H9 (cell line): ENCODE measurements at regions not wholly inside any gene's neighbourhood (a gene's known extent, or its start where the extent isn't known, plus 50 kb on each side); places are given as distances from the start of the nearest gene placed in this dataset.

Experiments used
- DNase-seq: peaks from one replicate; pipeline ENCODE4 v3.0.0-alpha.2; 2017
- H2AFZ ChIP-seq: one replicate; pipeline ENCODE4 v1.6.1; 2013; ENCODE audit warnings: mild to moderate bottlenecking, low read length, control low read depth, moderate library complexity
- H2AK5ac ChIP-seq: 2 replicates; pipeline ENCODE4 v1.6.1; 2013; ENCODE audit warnings: low read length, control low read depth, mixed read lengths; ENCODE audit not compliant: insufficient read length
- H2BK120ac ChIP-seq: one replicate; pipeline ENCODE4 v1.6.1; 2013; ENCODE audit warnings: low read depth, mild to moderate bottlenecking, low read length, control low read depth, inconsistent platforms; ENCODE audit not compliant: poor library complexity, severe bottlenecking
- H2BK12ac ChIP-seq: 2 replicates; pipeline ENCODE4 v1.6.1; 2013; ENCODE audit warnings: low read length, control low read depth, mixed read lengths, low read depth; ENCODE audit not compliant: insufficient read length
- H2BK15ac ChIP-seq: 2 replicates; pipeline ENCODE4 v1.6.1; 2013; ENCODE audit warnings: low read depth, low read length, control low read depth
- H2BK20ac ChIP-seq: one replicate; pipeline ENCODE4 v1.6.1; 2013; ENCODE audit warnings: low read depth, mild to moderate bottlenecking, low read length, control low read depth, inconsistent platforms; ENCODE audit not compliant: poor library complexity, severe bottlenecking
- H2BK5ac ChIP-seq: 2 replicates; pipeline ENCODE4 v1.6.1; 2013; ENCODE audit warnings: low read length, control low read depth, mixed read lengths; ENCODE audit not compliant: insufficient read length
- H3K14ac ChIP-seq: 2 replicates; pipeline ENCODE4 v1.6.1; 2013; ENCODE audit warnings: low read length, control low read depth; ENCODE audit not compliant: insufficient read depth
- H3K18ac ChIP-seq: 2 replicates; pipeline ENCODE4 v1.6.1; 2013; ENCODE audit warnings: low read depth, mild to moderate bottlenecking, mixed read lengths, low read length, control low read depth; ENCODE audit not compliant: insufficient read length
- H3K23ac ChIP-seq: 2 replicates; pipeline ENCODE4 v1.6.1; 2013; ENCODE audit warnings: low read length, control low read depth, mixed read lengths, low read depth; ENCODE audit not compliant: insufficient read length
- H3K23me2 ChIP-seq: 2 replicates; pipeline ENCODE4 v1.6.1; 2013; ENCODE audit warnings: low read depth, mild to moderate bottlenecking, mixed read lengths, low read length, control low read depth; ENCODE audit not compliant: insufficient read length, poor library complexity, severe bottlenecking
- H3K27ac ChIP-seq: 2 replicates; pipeline ENCODE4 v1.5.1; 2013; ENCODE audit warnings: low read length, control low read depth, mixed read lengths, low read depth; ENCODE audit not compliant: insufficient read length
- H3K27me3 ChIP-seq: 2 replicates; pipeline ENCODE4 v1.6.1; 2013; ENCODE audit warnings: low read length, control low read depth, inconsistent platforms; ENCODE audit not compliant: insufficient read depth
- H3K4ac ChIP-seq: 2 replicates; pipeline ENCODE4 v1.6.1; 2013; ENCODE audit warnings: low read depth, mild to moderate bottlenecking, control low read depth, inconsistent platforms, low read length, moderate library complexity
- H3K4me1 ChIP-seq: 2 replicates; pipeline ENCODE4 v1.6.1; 2013; ENCODE audit warnings: low read length, control low read depth, inconsistent platforms; ENCODE audit not compliant: insufficient read depth
- H3K4me2 ChIP-seq: 2 replicates; pipeline ENCODE4 v1.6.1; 2013; ENCODE audit warnings: low read length, control low read depth, mixed read lengths; ENCODE audit not compliant: insufficient read length, insufficient read depth
- H3K56ac ChIP-seq: 2 replicates; pipeline ENCODE4 v1.6.1; 2013; ENCODE audit warnings: low read depth, mild to moderate bottlenecking, mixed read lengths, low read length, control low read depth; ENCODE audit not compliant: insufficient read length
- H3K79me1 ChIP-seq: 2 replicates; pipeline ENCODE4 v1.6.1; 2013; ENCODE audit warnings: low read depth, mild to moderate bottlenecking, moderate library complexity, low read length, control low read depth, inconsistent platforms; ENCODE audit not compliant: insufficient read depth, poor library complexity, severe bottlenecking
- H3K79me2 ChIP-seq: 2 replicates; pipeline ENCODE4 v1.6.1; 2013; ENCODE audit warnings: low read length, control low read depth, inconsistent platforms; ENCODE audit not compliant: insufficient read depth
- H3K9ac ChIP-seq: 2 replicates; pipeline ENCODE4 v1.6.1; 2013; ENCODE audit warnings: low read length, control low read depth, mixed read lengths; ENCODE audit not compliant: insufficient read length; ENCODE audit errors: extremely low read depth
- H3K9me3 ChIP-seq: one replicate; pipeline ENCODE4 v1.6.1; 2013; ENCODE audit warnings: low read depth, low read length, inconsistent platforms; ENCODE audit not compliant: control insufficient read depth
- H3T11ph ChIP-seq: one replicate; pipeline ENCODE4 v1.6.1; 2013; ENCODE audit warnings: mild to moderate bottlenecking, low read length, control low read depth, inconsistent platforms
- H4K20me1 ChIP-seq: one replicate; pipeline ENCODE4 v1.6.1; 2013; ENCODE audit not compliant: control insufficient read depth, insufficient read length, insufficient read depth
- H4K5ac ChIP-seq: 2 replicates; pipeline ENCODE4 v1.6.1; 2013; ENCODE audit warnings: low read depth, mild to moderate bottlenecking, mixed read lengths, low read length, control low read depth; ENCODE audit not compliant: insufficient read length
- H4K8ac ChIP-seq: replicated peaks from 2 replicates; pipeline ENCODE4 v1.6.1; 2013; ENCODE audit warnings: low read length, control low read depth, mixed read lengths, low read depth; ENCODE audit not compliant: insufficient read length
- H4K91ac ChIP-seq: 2 replicates; pipeline ENCODE4 v1.6.1; 2013; ENCODE audit warnings: low read depth, mild to moderate bottlenecking, moderate library complexity, mixed read lengths, low read length, control low read depth; ENCODE audit not compliant: insufficient read length
- H3K27ac Mint-ChIP-seq, 3 experiments: 2 replicates in 2 of 3; 3 replicates in 1 of 3; pipeline ENCODE4 v1.8.0; 2020 to 2021; ENCODE audit warnings: mixed read lengths in 3 of 3, mild to moderate bottlenecking in 1 of 3, moderate library complexity in 1 of 3
- H3K27me3 Mint-ChIP-seq: 2 replicates; pipeline ENCODE4 v1.8.0; 2021; ENCODE audit warnings: low read depth, mild to moderate bottlenecking, moderate library complexity, mixed read lengths
- H3K36me3 Mint-ChIP-seq, 3 experiments: 2 replicates in 2 of 3; 3 replicates in 1 of 3; pipeline ENCODE4 v1.8.0; 2020 to 2021; ENCODE audit warnings: low read depth in 3 of 3, mixed read lengths in 3 of 3; ENCODE audit not compliant: insufficient read depth in 1 of 3
- H3K4me1 Mint-ChIP-seq, 2 experiments: 2 replicates each; pipeline ENCODE4 v1.8.0; 2020; ENCODE audit warnings: mixed read lengths in 2 of 2
- H3K4me3 Mint-ChIP-seq, 2 experiments: 2 replicates in 1 of 2; 3 replicates in 1 of 2; pipeline ENCODE4 v1.8.0; 2020 to 2021; ENCODE audit warnings: mild to moderate bottlenecking in 2 of 2, mixed read lengths in 2 of 2, moderate library complexity in 1 of 2
- H3K9me3 Mint-ChIP-seq, 2 experiments: 2 replicates in 1 of 2; 3 replicates in 1 of 2; pipeline ENCODE4 v1.8.0; 2020; ENCODE audit warnings: mild to moderate bottlenecking in 2 of 2, mixed read lengths in 2 of 2, moderate library complexity in 1 of 2
- WGBS: extraction: QIAGEN DNeasy Blood & Tissue Kit; methylation state at CpG from one replicate; pipeline ENCODE4 v1.1.7; 2013; ENCODE audit warnings: missing lambda C conversion rate, low lambda C conversion rate, mixed read lengths; ENCODE audit not compliant: insufficient read length; ENCODE audit errors: extremely low coverage; 5-methylcytosine and 5-hydroxymethylcytosine counted together
- TF ChIP-seq, protein P1 (sequence below): fragments of 200-600 bp; sonication (generic); conservative IDR thresholded peaks from 3 replicates; pipeline ENCODE4 v1.8.0; 2021; ENCODE audit warnings: antibody characterized with exemption, mild to moderate bottlenecking

- Histone ChIP-seq H3K18ac (no peak overlapping the region), H4K5ac (no peak overlapping the region), H3K27ac (no peak overlapping the region), H3T11ph (no peak overlapping the region), H3K23ac (no peak overlapping the region), H2BK20ac (no peak overlapping the region), H3K56ac (no peak overlapping the region), H4K8ac (no peak overlapping the region), H3K4ac (no peak overlapping the region), H3K4me1 (no peaks in the 10 kb centered on the region; the same call in 1 of the 2 replicates), H3K14ac (no peak overlapping the region), H3K79me1 (no peaks in the 10 kb centered on the region), H3K4me2 (no peak overlapping the region), H2BK15ac (no peak overlapping the region), H3K9ac (no peak overlapping the region), H2BK120ac (no peak overlapping the region), H4K20me1 (no peaks in the 10 kb centered on the region), H4K91ac (no peak overlapping the region), H2BK5ac (no peak overlapping the region), H3K23me2 (no peaks in the 10 kb centered on the region), H2AK5ac (no peak overlapping the region), H3K79me2 (no peaks in the 10 kb centered on the region), H2AFZ (no peak overlapping the region), H3K27me3 (no peaks in the 10 kb centered on the region), H3K9me3 (no peaks in the 10 kb centered on the region), H2BK12ac (no peak overlapping the region)
- no peak for DNase-seq
- peaks cover 1% of the 10 kb centered on the region; the same call in 1 of the 2 replicates for H3K27me3 Mint-ChIP-seq
- H3K4me1 Mint-ChIP-seq, result peaks cover 0 to 7% of the 10 kb centered on the region in 2 experiments; a peak in 2 of 4 replicates
- TF ChIP-seq, protein P1, sequence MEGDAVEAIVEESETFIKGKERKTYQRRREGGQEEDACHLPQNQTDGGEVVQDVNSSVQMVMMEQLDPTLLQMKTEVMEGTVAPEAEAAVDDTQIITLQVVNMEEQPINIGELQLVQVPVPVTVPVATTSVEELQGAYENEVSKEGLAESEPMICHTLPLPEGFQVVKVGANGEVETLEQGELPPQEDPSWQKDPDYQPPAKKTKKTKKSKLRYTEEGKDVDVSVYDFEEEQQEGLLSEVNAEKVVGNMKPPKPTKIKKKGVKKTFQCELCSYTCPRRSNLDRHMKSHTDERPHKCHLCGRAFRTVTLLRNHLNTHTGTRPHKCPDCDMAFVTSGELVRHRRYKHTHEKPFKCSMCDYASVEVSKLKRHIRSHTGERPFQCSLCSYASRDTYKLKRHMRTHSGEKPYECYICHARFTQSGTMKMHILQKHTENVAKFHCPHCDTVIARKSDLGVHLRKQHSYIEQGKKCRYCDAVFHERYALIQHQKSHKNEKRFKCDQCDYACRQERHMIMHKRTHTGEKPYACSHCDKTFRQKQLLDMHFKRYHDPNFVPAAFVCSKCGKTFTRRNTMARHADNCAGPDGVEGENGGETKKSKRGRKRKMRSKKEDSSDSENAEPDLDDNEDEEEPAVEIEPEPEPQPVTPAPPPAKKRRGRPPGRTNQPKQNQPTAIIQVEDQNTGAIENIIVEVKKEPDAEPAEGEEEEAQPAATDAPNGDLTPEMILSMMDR, result no peak
- no peak overlapping the region for H3K4me3 Mint-ChIP-seq
- H3K36me3 Mint-ChIP-seq, result no peaks in the 10 kb centered on the region
- H3K27ac Mint-ChIP-seq, result no peak overlapping the region
- WGBS, result no CpG with 5 or more reads among the region's 10 CpGs
- H3K9me3 Mint-ChIP-seq, result peaks cover 0 to 3% of the 10 kb centered on the region in 2 experiments; a peak in 3 of 5 replicates
Measured at GRCh38 chrX:4129626-4130025, 416.2 kb upstream of the PRKX start.
